Calu3 (cell line): ENCODE measurements at regions not wholly inside any gene's neighbourhood (a gene's known extent, or its start where the extent isn't known, plus 50 kb on each side); places are given as distances from the start of the nearest gene placed in this dataset.

ENCODE experiments used
- BruUV-seq: library from RNA; stranded (reverse); fragments of 400-500 nt; replicated peaks from 2 replicates; lab custom pipeline; 2021; lab: Mats Ljungman, UMichigan
- CTCF ChIA-PET: fragments of 300-600 bp; sonication (Branson Sonifier 250); formaldehyde crosslinking; loops from one replicate; lab custom pipeline; 2022; ENCODE audit warnings: antibody characterized with exemption; lab: Charles Lee
- DNase-seq: peaks from one replicate; pipeline ENCODE4 v3.0.0; 2022
- H3K27ac Mint-ChIP-seq: one replicate; pipeline ENCODE4 v1.8.0; 2022; ENCODE audit warnings: mixed read lengths; ENCODE audit not compliant: unreplicated experiment
- H3K27me3 Mint-ChIP-seq: one replicate; pipeline ENCODE4 v1.8.0; 2022; ENCODE audit warnings: mixed read lengths; ENCODE audit not compliant: unreplicated experiment
- H3K36me3 Mint-ChIP-seq: one replicate; pipeline ENCODE4 v1.8.0; 2022; ENCODE audit warnings: mild to moderate bottlenecking, moderate library complexity, mixed read lengths; ENCODE audit not compliant: insufficient read depth, unreplicated experiment
- H3K4me1 Mint-ChIP-seq: one replicate; pipeline ENCODE4 v1.8.0; 2022; ENCODE audit warnings: mild to moderate bottlenecking, low read depth, mixed read lengths; ENCODE audit not compliant: unreplicated experiment
- H3K4me3 Mint-ChIP-seq: one replicate; pipeline ENCODE4 v1.8.0; 2022; ENCODE audit warnings: mild to moderate bottlenecking, low read depth, moderate library complexity, mixed read lengths; ENCODE audit not compliant: unreplicated experiment
- H3K9me3 Mint-ChIP-seq: one replicate; pipeline ENCODE4 v1.8.0; 2022; ENCODE audit warnings: low read depth, mixed read lengths; ENCODE audit not compliant: unreplicated experiment
- intact Hi-C: fragments of 100-400 bp; cut with micrococcal nuclease; formaldehyde crosslinking; loops from one replicate; pipeline ENCODE4 v1.10.0; 2022; ENCODE audit not compliant: unreplicated experiment
- TF ChIP-seq, protein P1 (sequence below): fragments of 200-600 bp; IDR thresholded peaks from one replicate; pipeline ENCODE4 v1.8.0; 2022; ENCODE audit warnings: antibody characterized with exemption; ENCODE audit not compliant: unreplicated experiment

DNA sequence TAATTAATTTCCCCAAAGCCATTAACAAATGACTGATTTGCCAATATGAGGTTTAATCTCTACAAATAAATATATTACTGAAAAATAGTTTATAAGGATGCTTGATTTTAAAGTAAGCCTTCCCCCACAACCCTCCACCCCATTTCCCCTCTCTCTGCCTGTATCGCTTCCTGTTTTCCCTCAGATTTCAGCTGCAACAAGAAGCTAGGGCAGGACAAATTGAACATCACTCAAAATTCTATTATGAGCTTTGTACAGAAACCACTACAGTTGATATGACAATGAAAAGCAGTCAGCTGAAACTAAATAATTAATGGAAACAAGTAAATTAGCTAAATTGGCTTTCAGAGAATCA, 109.0 kb upstream of the SP4 start:
- Mint-ChIP-seq H3K9me3 (no peaks in the 10 kb centered on the region), H3K4me3 (no peak overlapping the region), H3K4me1 (peaks cover 10% of the 10 kb centered on the region), H3K36me3 (peaks cover 7% of the 10 kb centered on the region), H3K27ac (no peak overlapping the region), H3K27me3 (no peaks in the 10 kb centered on the region)
- no peak for DNase-seq
- BruUV-seq: no TSS peak
- CTCF ChIA-PET: interaction anchor here (0.6 kb wide), 1 partner anchor 57 kb away, joined by 5 read pairs; no protein-coding TSS in a partner anchor
- TF ChIP-seq, protein P1, sequence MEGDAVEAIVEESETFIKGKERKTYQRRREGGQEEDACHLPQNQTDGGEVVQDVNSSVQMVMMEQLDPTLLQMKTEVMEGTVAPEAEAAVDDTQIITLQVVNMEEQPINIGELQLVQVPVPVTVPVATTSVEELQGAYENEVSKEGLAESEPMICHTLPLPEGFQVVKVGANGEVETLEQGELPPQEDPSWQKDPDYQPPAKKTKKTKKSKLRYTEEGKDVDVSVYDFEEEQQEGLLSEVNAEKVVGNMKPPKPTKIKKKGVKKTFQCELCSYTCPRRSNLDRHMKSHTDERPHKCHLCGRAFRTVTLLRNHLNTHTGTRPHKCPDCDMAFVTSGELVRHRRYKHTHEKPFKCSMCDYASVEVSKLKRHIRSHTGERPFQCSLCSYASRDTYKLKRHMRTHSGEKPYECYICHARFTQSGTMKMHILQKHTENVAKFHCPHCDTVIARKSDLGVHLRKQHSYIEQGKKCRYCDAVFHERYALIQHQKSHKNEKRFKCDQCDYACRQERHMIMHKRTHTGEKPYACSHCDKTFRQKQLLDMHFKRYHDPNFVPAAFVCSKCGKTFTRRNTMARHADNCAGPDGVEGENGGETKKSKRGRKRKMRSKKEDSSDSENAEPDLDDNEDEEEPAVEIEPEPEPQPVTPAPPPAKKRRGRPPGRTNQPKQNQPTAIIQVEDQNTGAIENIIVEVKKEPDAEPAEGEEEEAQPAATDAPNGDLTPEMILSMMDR: no peak
- intact Hi-C loops: no loop called here

GRCh38 chr7:21326241-21326640, 101.6 kb upstream of the SP4 start:
- CTCF ChIA-PET: no interaction called here
- Mint-ChIP-seq H3K27ac (no peak overlapping the region), H3K4me1 (no peaks in the 10 kb centered on the region), H3K27me3 (no peaks in the 10 kb centered on the region), H3K9me3 (no peaks in the 10 kb centered on the region), H3K4me3 (no peak overlapping the region), H3K36me3 (no peaks in the 10 kb centered on the region)
- TF ChIP-seq, protein P1: no peak
- no peak for DNase-seq
- intact Hi-C loops: no loop called here
- no TSS peak for BruUV-seq

- Mint-ChIP-seq H3K4me3 (no peak overlapping the region), H3K4me1 (no peaks in the 10 kb centered on the region), H3K9me3 (no peaks in the 10 kb centered on the region), H3K27ac (no peak overlapping the region), H3K36me3 (no peaks in the 10 kb centered on the region), H3K27me3 (no peaks in the 10 kb centered on the region)
- intact Hi-C loops: no loop called here
- BruUV-seq: no TSS peak
- DNase-seq: no peak
- TF ChIP-seq, protein P1: no peak
- CTCF ChIA-PET: no interaction called here
Observed at GRCh38 chr7:21326921-21327320, 101.0 kb upstream of the SP4 start.

DNA sequence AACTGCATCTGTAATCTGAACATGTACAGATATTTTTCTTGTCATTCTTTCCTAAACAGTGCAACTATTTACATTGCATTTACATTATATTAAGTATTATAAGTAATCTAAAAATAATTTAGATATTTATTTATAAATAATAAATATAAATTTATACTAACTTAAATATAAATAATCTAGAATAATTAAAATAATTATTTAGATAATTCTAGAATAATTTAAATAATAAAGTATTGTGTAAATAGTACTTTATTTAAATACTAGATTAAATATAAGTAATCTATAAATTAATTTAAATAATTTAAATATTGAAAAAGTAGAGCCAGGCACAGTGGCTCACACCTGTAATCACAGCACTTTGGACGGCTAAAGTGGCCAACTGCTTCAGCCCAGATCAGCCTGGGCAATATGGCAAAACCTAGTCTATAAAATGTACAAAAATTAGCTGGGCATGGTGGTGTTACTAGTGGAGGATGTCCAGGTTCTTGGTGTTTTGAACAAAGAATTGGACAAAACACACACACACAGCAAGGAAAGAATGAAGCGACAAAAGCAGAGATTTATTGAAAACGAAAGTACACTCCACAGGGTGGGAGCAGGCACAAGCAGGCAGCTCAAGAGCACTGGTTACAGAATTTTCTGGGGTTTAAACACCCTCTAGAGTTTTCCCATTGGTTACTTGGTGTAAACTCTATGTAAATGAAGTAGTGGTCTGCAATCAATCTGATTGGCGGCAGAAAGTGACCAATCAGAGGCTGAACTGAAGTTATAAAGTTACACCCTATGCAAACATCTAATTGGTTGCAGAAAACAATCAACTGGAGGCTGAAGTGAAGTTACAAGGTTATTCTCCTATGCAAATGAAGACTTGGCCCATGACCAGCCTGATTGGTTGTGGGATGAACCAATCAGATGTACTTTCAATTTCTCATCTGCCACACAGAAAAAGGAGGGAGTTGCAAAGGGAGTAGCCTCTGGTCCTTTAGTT, 100.2 kb upstream of the SP4 start:
- BruUV-seq: no TSS peak

More for the DNA sequence above, 100.2 kb upstream of the SP4 start:
- Mint-ChIP-seq H3K27ac (no peak overlapping the region), H3K27me3 (no peaks in the 10 kb centered on the region), H3K9me3 (no peaks in the 10 kb centered on the region), H3K36me3 (no peaks in the 10 kb centered on the region), H3K4me1 (no peaks in the 10 kb centered on the region), H3K4me3 (no peak overlapping the region)
- intact Hi-C loops: no loop called here
- TF ChIP-seq, protein P1: no peak
- DNase-seq: no peak
- CTCF ChIA-PET: no interaction called here
